HEK293T (cell line): ENCODE measurements at regions not wholly inside any gene's neighbourhood (a gene's known extent, or its start where the extent isn't known, plus 50 kb on each side); places are given as distances from the start of the nearest gene placed in this dataset.

Source experiments
- BHLHE40 ChIP-seq: fragments of 450-650 bp; IDR thresholded peaks from 2 replicates; pipeline ENCODE4 v1.6.1; 2016; ENCODE audit warnings: mild to moderate bottlenecking, moderate library complexity, borderline replicate concordance
- CTBP1 ChIP-seq: fragments of 450-650 bp; IDR thresholded peaks from 2 replicates; pipeline ENCODE4 v1.6.1; 2016; ENCODE audit warnings: borderline replicate concordance
- FOXA1 ChIP-seq: fragments of 450-650 bp; IDR thresholded peaks from 2 replicates; pipeline ENCODE4 v1.6.1; 2016; ENCODE audit warnings: mild to moderate bottlenecking
- L3MBTL2 ChIP-seq: fragments of 450-650 bp; conservative IDR thresholded peaks from 2 replicates; pipeline ENCODE4 v1.6.1; 2016; ENCODE audit warnings: mild to moderate bottlenecking
- LEF1 ChIP-seq: fragments of 450-650 bp; IDR thresholded peaks from 2 replicates; pipeline ENCODE4 v1.6.1; 2017; ENCODE audit warnings: mild to moderate bottlenecking, borderline replicate concordance
- NFRKB ChIP-seq: fragments of 450-650 bp; IDR thresholded peaks from 2 replicates; pipeline ENCODE4 v1.6.1; 2016; ENCODE audit warnings: mild to moderate bottlenecking, moderate library complexity
- SP1 ChIP-seq: fragments of 450-650 bp; IDR thresholded peaks from 2 replicates; pipeline ENCODE4 v1.6.1; 2017
- SUZ12 ChIP-seq: fragments of 450-650 bp; IDR thresholded peaks from 2 replicates; pipeline ENCODE4 v1.6.1; 2016; ENCODE audit warnings: mild to moderate bottlenecking
- ZNF384 ChIP-seq: fragments of 450-650 bp; IDR thresholded peaks from 2 replicates; pipeline ENCODE4 v1.6.1; 2016
- TF ChIP-seq, protein P1 (sequence below): fragments of 450-650 bp; IDR thresholded peaks from 2 replicates; pipeline ENCODE4 v1.6.1; 2016

DNA sequence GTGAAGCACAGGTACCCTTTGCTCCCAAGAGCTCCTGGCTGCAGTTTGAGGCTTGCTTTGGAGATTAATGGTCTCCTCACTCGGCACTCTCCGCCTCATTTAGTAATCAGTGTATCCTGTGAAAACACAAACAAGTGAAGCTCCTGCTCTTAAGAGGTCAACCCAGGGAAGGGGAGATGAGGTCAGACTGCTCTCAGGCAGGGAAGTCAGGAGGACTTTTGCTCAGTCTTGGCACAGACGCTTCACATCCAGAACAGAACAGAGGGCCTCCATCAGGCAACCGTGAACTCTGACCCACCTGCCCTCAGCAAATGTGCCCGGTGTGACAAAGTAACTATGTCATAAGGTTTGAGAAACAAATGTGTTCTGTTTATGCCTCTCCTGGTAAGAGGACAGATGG is 428.8 kb upstream of the JARID2 start:
- TF ChIP-seq NFRKB (no peak), L3MBTL2 (no peak), SP1 (no peak), FOXA1 (no peak), BHLHE40 (no peak), SUZ12 (no peak), LEF1 (no peak), CTBP1 (no peak), ZNF384 (no peak)
- TF ChIP-seq, protein P1, sequence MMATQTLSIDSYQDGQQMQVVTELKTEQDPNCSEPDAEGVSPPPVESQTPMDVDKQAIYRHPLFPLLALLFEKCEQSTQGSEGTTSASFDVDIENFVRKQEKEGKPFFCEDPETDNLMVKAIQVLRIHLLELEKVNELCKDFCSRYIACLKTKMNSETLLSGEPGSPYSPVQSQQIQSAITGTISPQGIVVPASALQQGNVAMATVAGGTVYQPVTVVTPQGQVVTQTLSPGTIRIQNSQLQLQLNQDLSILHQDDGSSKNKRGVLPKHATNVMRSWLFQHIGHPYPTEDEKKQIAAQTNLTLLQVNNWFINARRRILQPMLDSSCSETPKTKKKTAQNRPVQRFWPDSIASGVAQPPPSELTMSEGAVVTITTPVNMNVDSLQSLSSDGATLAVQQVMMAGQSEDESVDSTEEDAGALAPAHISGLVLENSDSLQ, result no peak
